B cell (primary cell): ENCODE measurements at regions not wholly inside any gene's neighbourhood (a gene's known extent, or its start where the extent isn't known, plus 50 kb on each side); places are given as distances from the start of the nearest gene placed in this dataset.

Experiments used
- CTCF ChIP-seq: fragments of 200-600 bp; IDR thresholded peaks from one replicate; pipeline ENCODE4 v1.8.0; 2022; ENCODE audit warnings: antibody characterized with exemption, mild to moderate bottlenecking
- EZH2 ChIP-seq: IDR thresholded peaks from 2 replicates; pipeline ENCODE4 v1.6.1; 2012; ENCODE audit warnings: borderline replicate concordance, low read depth, mild to moderate bottlenecking, moderate library complexity, low read length; ENCODE audit not compliant: insufficient read depth, poor library complexity, severe bottlenecking

GRCh38 chr2:241966647-241967466 is 97.3 kb downstream of the RTP5 start:
- TF ChIP-seq CTCF: no peak
- TF ChIP-seq EZH2: no peak
